PC-3 (cell line): ENCODE measurements at regions not wholly inside any gene's neighbourhood (a gene's known extent, or its start where the extent isn't known, plus 50 kb on each side); places are given as distances from the start of the nearest gene placed in this dataset.

Experiments used
- ATAC-seq: fragments of 200-7000 bp; cut with Tn5 transposase; 2 replicates; pipeline ENCODE4 v1.9.1; 2020; ENCODE audit warnings: mild to moderate bottlenecking, moderate library complexity
- BruUV-seq: library from RNA; stranded (reverse); fragments of 400-500 nt; replicated peaks from 2 replicates; lab custom pipeline; 2021; lab: Mats Ljungman, UMichigan
- CTCF ChIA-PET: fragments of 300-600 bp; sonication (Branson Sonifier 250); formaldehyde crosslinking; loops from one replicate; lab custom pipeline; 2022; ENCODE audit warnings: antibody characterized with exemption; lab: Charles Lee
- POLR2A ChIA-PET: fragments of 300-600 bp; sonication (Branson Sonifier 250); formaldehyde crosslinking; loops from one replicate; lab custom pipeline; 2022; ENCODE audit warnings: antibody characterized with exemption; ENCODE audit not compliant: unreplicated experiment; lab: Charles Lee
- DNase-seq: peaks from one replicate; pipeline ENCODE4 v3.0.0-alpha.2; 2015
- H2AFZ ChIP-seq: fragments of 300-600 bp; sonication (generic); 2 replicates; pipeline ENCODE4 v1.6.0; 2016; ENCODE audit warnings: antibody characterized with exemption, low read length
- H3F3A ChIP-seq: fragments of 300-600 bp; sonication (generic); one replicate; pipeline ENCODE4 v1.6.0; 2017; ENCODE audit warnings: antibody characterized with exemption, low read length, control low read depth, mild to moderate bottlenecking; ENCODE audit not compliant: unreplicated experiment
- H3K27ac ChIP-seq: fragments of 300-600 bp; sonication (generic); 2 replicates; pipeline ENCODE4 v1.5.1; 2016; ENCODE audit warnings: mild to moderate bottlenecking, low read length
- H3K27me3 ChIP-seq: fragments of 300-600 bp; sonication (generic); 2 replicates; pipeline ENCODE4 v1.6.1; 2016; ENCODE audit warnings: low read length, mixed read lengths
- H3K36me3 ChIP-seq: fragments of 300-600 bp; sonication (generic); 2 replicates; pipeline ENCODE4 v1.6.1; 2016; ENCODE audit warnings: low read depth, mixed run types, low read length, mixed read lengths
- H3K4me1 ChIP-seq: fragments of 300-600 bp; sonication (generic); 2 replicates; pipeline ENCODE4 v1.5.1; 2016; ENCODE audit warnings: low read length; ENCODE audit not compliant: insufficient read depth
- H3K4me2 ChIP-seq: fragments of 300-600 bp; sonication (generic); 2 replicates; pipeline ENCODE4 v1.6.0; 2016; ENCODE audit warnings: low read length
- H3K4me3 ChIP-seq: fragments of 300-600 bp; sonication (generic); 2 replicates; pipeline ENCODE4 v1.5.1; 2016; ENCODE audit warnings: mild to moderate bottlenecking, low read length, mixed read lengths
- H3K79me2 ChIP-seq: fragments of 300-600 bp; sonication (generic); 2 replicates; pipeline ENCODE4 v1.6.1; 2017; ENCODE audit warnings: low read length, mixed read lengths
- H3K9ac ChIP-seq: fragments of 300-600 bp; sonication (generic); 2 replicates; pipeline ENCODE4 v1.6.0; 2016; ENCODE audit warnings: mild to moderate bottlenecking, low read length
- H3K9me2 ChIP-seq: fragments of 300-600 bp; sonication (generic); replicated peaks from 2 replicates; pipeline ENCODE4 v1.6.1; 2016; ENCODE audit warnings: mixed run types, low read length, mixed read lengths
- H3K9me3 ChIP-seq: fragments of 300-600 bp; sonication (generic); 2 replicates; pipeline ENCODE4 v1.6.1; 2016; ENCODE audit warnings: low read length, mixed read lengths
- H4K20me1 ChIP-seq: fragments of 300-600 bp; sonication (generic); 2 replicates; pipeline ENCODE4 v1.6.1; 2016; ENCODE audit warnings: low read length, mixed read lengths
- CTCF ChIP-seq: fragments of 300-600 bp; sonication (generic); conservative IDR thresholded peaks from 2 replicates; pipeline ENCODE4 v1.5.1; 2017; ENCODE audit warnings: antibody characterized with exemption, low read depth, mild to moderate bottlenecking, low read length
- EZH2 ChIP-seq: fragments of 300-600 bp; sonication (generic); IDR thresholded peaks from one replicate; pipeline ENCODE4 v1.6.1; 2017; ENCODE audit warnings: antibody characterized with exemption, mild to moderate bottlenecking, low read length; ENCODE audit not compliant: unreplicated experiment
- EZH2phosphoT487 ChIP-seq: fragments of 300-600 bp; sonication (generic); IDR thresholded peaks from 2 replicates; pipeline ENCODE4 v1.6.1; 2018; ENCODE audit warnings: mild to moderate bottlenecking, antibody characterized with exemption, low read length, borderline replicate concordance
- intact Hi-C: fragments of 100-400 bp; cut with micrococcal nuclease; formaldehyde crosslinking; loops from 2 replicates; pipeline ENCODE4 v1.9.0; 2023

- Histone ChIP-seq H3K4me2 (no peak overlapping the region), H2AFZ (no peak overlapping the region), H3K27ac (no peak overlapping the region), H3K9me3 (peaks cover 11% of the 10 kb centered on the region; the same call in 1 of the 2 replicates), H3K9ac (no peak overlapping the region), H3F3A (no peaks in the 10 kb centered on the region), H3K4me1 (no peaks in the 10 kb centered on the region), H3K27me3 (no peaks in the 10 kb centered on the region), H3K36me3 (no peaks in the 10 kb centered on the region), H3K9me2 (no peaks in the 10 kb centered on the region), H4K20me1 (no peaks in the 10 kb centered on the region), H3K4me3 (no peak overlapping the region), H3K79me2 (no peaks in the 10 kb centered on the region)
- ChIA-PET POLR2A (no interaction called here), CTCF (no interaction called here)
- intact Hi-C loops, result no loop called here
- no peak for DNase-seq
- no peak for ATAC-seq
- TF ChIP-seq EZH2phosphoT487 (no peak), CTCF (no peak; the same call in 1 of the 2 replicates), EZH2 (no peak)
- BruUV-seq, result no TSS peak
Observed at GRCh38 chr3:191809326-191809949, 348.5 kb downstream of the PYDC2 start.

- DNase-seq, result no peak
Observed at GRCh38 chr3:191813245-191813644, 352.3 kb downstream of the PYDC2 start.

More at GRCh38 chr3:191813245-191813644, 352.3 kb downstream of the PYDC2 start:
- Histone ChIP-seq H3K27ac (no peak overlapping the region), H3K9ac (no peak overlapping the region), H3K36me3 (no peaks in the 10 kb centered on the region), H3K4me3 (no peak overlapping the region), H3K4me1 (no peaks in the 10 kb centered on the region), H3K9me2 (no peaks in the 10 kb centered on the region), H3K9me3 (peaks cover 15% of the 10 kb centered on the region; the same call in 1 of the 2 replicates), H3K79me2 (no peaks in the 10 kb centered on the region), H3K27me3 (no peaks in the 10 kb centered on the region), H3F3A (no peaks in the 10 kb centered on the region), H2AFZ (no peak overlapping the region), H4K20me1 (no peaks in the 10 kb centered on the region), H3K4me2 (no peak overlapping the region)
- TF ChIP-seq EZH2 (no peak), EZH2phosphoT487 (no peak), CTCF (no peak)
- intact Hi-C loops, result no loop called here
- ChIA-PET CTCF (no interaction called here), POLR2A (no interaction called here)
- no peak for ATAC-seq
- BruUV-seq, result no TSS peak
